Activated CD8-positive, alpha-beta memory T cell treated with anti-CD3 and anti-CD28 coated beads for 36 hours (primary cell): ENCODE measurements at regions not wholly inside any gene's neighbourhood (a gene's known extent, or its start where the extent isn't known, plus 50 kb on each side); places are given as distances from the start of the nearest gene placed in this dataset.

Experiments used
- CTCF ChIA-PET: fragments of 350-600 bp; sonication (Branson Sonifier 250); formaldehyde crosslinking; loops from one replicate; lab custom pipeline; 2021; ENCODE audit warnings: antibody characterized with exemption; lab: Charles Lee
- POLR2A ChIA-PET: fragments of 350-600 bp; sonication (Branson Sonifier 250); formaldehyde crosslinking; loops from one replicate; lab custom pipeline; 2021; ENCODE audit warnings: antibody characterized with exemption; lab: Charles Lee

DNA sequence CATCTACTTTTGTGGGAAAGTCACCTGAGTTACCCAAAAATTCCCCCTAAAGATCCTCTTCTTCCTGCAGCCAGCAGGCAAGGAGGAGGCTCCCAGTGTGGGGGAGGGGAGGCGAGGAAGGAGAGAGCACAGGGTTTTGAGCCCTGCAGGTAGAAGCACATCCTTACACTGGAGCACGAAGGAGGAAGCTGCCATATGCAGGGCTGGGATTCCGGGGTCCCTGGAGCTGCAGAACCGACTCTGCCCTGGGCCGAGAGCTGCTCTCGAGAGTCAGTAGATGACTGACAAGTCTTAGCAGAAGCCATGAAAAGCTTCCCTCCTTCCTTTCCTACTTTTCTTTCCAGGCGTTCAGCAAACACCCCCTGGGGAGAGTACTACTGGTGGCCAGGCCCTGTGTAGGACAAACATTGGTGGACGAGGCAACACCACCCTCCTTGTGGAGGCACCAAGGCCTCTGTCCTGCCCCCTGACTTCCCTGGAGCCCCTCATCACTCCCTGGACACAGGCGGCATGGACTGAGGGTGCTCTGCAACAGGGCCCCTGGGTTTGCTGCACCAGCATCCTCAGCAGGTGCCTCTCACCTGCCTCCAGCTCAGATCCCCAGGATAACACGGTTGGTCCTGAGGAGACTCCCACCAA, 211.7 kb upstream of the CST7 start:
- ChIA-PET CTCF (no interaction called here), POLR2A (no interaction called here)

- ChIA-PET CTCF (no interaction called here), POLR2A (no interaction called here)
Measured at GRCh38 chr20:24738058-24738775, 210.9 kb upstream of the CST7 start.

- ChIA-PET CTCF (no interaction called here), POLR2A (no interaction called here)
Measured at GRCh38 chr20:24738981-24739633, 210.0 kb upstream of the CST7 start.

DNA sequence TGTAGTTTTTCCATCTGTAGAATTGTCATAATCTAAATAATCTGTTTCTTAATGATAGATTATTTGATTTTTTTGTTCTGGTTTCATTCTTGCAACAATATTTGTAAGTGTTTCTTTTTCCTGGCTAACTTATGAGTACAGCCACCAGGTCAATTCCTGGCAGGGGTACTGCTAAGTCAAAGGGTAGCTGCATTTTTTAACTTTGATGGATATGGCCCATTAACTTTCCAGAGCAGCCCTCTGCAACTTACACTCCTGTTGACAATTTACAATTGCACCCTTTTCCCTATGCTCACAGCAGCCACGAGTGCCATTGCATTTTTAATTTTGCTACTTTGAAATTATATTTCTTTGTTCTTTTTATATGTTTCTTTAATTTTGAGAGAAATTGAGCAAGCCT, 209.3 kb upstream of the CST7 start:
- CTCF ChIA-PET, result no interaction called here
- POLR2A ChIA-PET, result no interaction called here

- POLR2A ChIA-PET, result no interaction called here
- CTCF ChIA-PET, result no interaction called here
Measured at GRCh38 chr20:24741493-24742072, 207.5 kb upstream of the CST7 start.

DNA sequence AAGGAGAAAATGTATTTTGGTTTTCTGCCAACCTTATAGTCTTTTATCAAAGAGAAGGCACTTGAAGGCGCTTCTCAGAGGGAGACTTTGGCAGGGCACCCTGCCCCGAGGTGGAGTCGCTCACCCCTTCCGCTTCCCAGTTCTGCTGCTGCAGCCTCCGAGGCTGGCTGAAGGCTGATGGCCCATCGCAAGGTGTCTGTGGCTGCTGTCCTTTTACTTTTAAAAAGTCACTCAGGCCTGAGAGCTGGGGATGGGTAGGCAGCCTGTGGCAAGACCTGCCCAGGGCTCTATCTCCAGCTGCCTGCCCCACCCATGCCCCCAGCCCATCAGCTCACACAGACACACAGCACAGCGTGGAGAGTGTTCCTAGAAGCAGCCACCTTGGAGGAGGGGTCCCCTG, 206.6 kb upstream of the CST7 start:
- ChIA-PET POLR2A (no interaction called here), CTCF (no interaction called here)

- ChIA-PET CTCF (no interaction called here), POLR2A (no interaction called here)
Measured at GRCh38 chr20:24742989-24743388, 206.1 kb upstream of the CST7 start.

- ChIA-PET CTCF (no interaction called here), POLR2A (no interaction called here)
Measured at GRCh38 chr20:24743641-24744040, 205.4 kb upstream of the CST7 start.

- ChIA-PET CTCF (no interaction called here), POLR2A (no interaction called here)
Measured at GRCh38 chr20:24744747-24745146, 204.3 kb upstream of the CST7 start.

DNA sequence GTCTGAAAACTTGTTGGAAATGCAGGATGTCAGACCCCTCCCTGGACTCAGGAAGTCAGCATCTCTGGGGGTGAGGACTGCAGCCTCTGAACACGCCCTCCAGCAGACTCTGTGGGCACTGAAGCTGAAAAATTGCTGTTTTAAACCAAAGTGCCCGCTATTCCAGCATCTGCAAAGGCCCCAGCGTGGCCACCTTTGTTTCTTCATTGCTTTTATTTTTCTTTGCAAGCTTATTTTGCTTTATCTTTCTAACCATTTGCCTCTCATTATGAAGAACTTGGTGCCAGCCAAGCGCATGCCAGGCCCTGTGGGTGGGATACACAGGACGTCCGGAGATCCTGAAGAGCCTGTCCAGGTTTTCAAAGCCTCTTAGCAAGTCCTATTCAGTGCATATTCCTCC, 203.9 kb upstream of the CST7 start:
- ChIA-PET CTCF (no interaction called here), POLR2A (no interaction called here)

DNA sequence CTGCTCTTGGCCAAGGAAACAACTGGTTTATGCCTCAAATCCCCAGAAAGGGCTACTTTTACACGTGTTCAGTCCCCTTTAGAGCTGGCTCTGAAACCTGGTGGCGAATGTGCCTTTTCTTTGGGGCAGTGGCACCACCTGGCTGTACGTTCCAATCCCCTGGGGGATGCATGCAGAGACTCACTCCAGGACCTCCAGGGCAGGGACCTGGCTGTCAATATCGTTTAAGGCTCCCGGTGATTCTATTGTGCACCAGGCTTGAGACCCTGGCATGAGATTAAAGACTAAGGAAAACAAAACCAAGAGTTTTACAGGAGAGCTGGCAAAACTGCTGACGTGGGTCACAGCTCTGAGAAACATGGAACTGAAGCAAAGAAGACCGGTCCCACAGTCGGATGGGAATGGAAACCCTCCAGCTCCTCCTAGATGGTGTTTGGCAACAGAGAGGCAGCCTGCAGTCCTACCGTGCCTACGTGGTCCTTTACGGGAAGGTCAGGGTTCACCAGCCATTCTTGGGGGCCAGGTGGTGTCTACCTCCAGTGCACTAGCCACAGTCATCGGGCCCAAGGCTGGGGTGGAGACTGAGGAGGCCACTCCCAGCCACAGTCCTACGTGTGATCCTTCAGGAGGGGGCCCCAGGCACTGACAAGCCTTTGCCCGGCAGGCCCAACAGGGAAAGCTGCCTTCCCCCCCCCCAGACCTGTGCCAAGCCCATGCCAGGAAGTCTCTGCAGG, 203.3 kb upstream of the CST7 start:
- POLR2A ChIA-PET, result no interaction called here
- CTCF ChIA-PET, result no interaction called here

GRCh38 chr20:24746351-24746685, 202.8 kb upstream of the CST7 start:
- ChIA-PET CTCF (no interaction called here), POLR2A (no interaction called here)

DNA sequence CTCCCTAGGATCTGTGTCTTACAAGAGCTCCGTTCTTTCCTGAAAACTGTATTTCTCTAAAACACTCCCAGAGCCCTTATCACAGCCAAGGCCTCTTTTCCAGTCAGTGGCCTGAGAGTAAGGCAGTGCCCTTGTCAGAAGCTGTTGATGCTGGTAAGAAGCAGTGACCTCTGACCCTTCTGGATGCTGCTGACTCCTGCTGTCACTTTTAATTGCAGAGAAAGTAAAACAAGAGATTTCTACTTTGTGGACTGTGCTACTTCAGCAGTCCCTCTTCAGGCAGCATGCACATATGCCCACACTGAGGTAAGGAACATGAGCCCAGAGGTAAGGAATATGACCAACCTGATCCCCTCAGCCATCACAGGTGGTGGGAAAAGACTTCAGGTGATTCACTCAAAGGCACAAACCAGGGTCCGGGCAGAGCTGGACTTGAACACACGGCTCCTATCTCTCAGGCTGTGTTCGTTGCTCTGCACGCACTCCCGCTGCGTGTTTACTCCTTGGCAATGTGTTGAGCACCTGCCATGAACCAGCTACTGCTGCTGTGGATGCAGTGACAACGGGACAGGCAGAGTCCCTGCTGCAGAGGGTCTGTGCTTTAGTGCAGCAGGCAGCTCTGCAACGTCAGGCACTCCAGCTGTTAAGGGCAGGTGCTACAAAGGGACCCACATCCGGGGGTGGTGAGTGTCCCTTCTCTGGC, 201.9 kb upstream of the CST7 start:
- CTCF ChIA-PET, result no interaction called here
- POLR2A ChIA-PET, result no interaction called here

GRCh38 chr20:24747881-24748595, 201.0 kb upstream of the CST7 start:
- POLR2A ChIA-PET, result no interaction called here

GRCh38 chr20:24751551-24751950, 197.5 kb upstream of the CST7 start:
- POLR2A ChIA-PET, result no interaction called here
- CTCF ChIA-PET, result no interaction called here

More at GRCh38 chr20:24747881-24748595, 201.0 kb upstream of the CST7 start:
- CTCF ChIA-PET, result no interaction called here

- CTCF ChIA-PET, result no interaction called here
- POLR2A ChIA-PET, result no interaction called here
Measured at GRCh38 chr20:24752612-24753011, 196.5 kb upstream of the CST7 start.

- ChIA-PET CTCF (no interaction called here), POLR2A (no interaction called here)
Measured at GRCh38 chr20:24753130-24753529, 195.9 kb upstream of the CST7 start.

- CTCF ChIA-PET, result no interaction called here
- POLR2A ChIA-PET, result no interaction called here
Measured at GRCh38 chr20:24754691-24755090, 194.4 kb upstream of the CST7 start.

- POLR2A ChIA-PET, result no interaction called here
- CTCF ChIA-PET, result no interaction called here
Measured at GRCh38 chr20:24755411-24755922, 193.6 kb upstream of the CST7 start.
